Uterus (tissue), 3 donors: ENCODE measurements at regions not wholly inside any gene's neighbourhood (a gene's known extent, or its start where the extent isn't known, plus 50 kb on each side); places are given as distances from the start of the nearest gene placed in this dataset.

Experiments
- DNase-seq, 2 donors: peaks; one replicate each; pipeline ENCODE4 v3.0.0-alpha.2; 2019 to 2020
- H3K27ac ChIP-seq, 2 donors: fragments of 200-600 bp; sonication (generic); 1 replicate in 1 of 2; 2 replicates in 1 of 2; pipeline ENCODE4 v1.5.1; 2016 to 2018
- H3K27me3 ChIP-seq, 2 donors: fragments of 200-600 bp; sonication (generic); one replicate each; pipeline ENCODE4 v1.5.1; 2018 to 2019; ENCODE audit warnings: control low read depth in 1 of 2
- H3K36me3 ChIP-seq, 2 donors: fragments of 200-600 bp; sonication (generic); one replicate each; pipeline ENCODE4 v1.5.1; 2019; ENCODE audit warnings: control low read depth in 1 of 2
- H3K4me1 ChIP-seq, 2 donors: fragments of 200-600 bp; sonication (generic); one replicate each; pipeline ENCODE4 v1.5.1; 2018 to 2019; ENCODE audit warnings: control low read depth in 1 of 2
- H3K4me3 ChIP-seq, 2 donors: fragments of 200-600 bp; sonication (generic); 1 replicate in 1 of 2; 2 replicates in 1 of 2; pipeline ENCODE4 v1.5.1; 2018 to 2019; ENCODE audit warnings: mild to moderate bottlenecking in 1 of 2
- H3K9me3 ChIP-seq, 2 donors: fragments of 200-600 bp; sonication (generic); one replicate each; pipeline ENCODE4 v1.5.1; 2019; ENCODE audit warnings: control low read depth in 1 of 2
- POLR2A ChIP-seq, 2 donors: fragments of 450-650 bp; IDR thresholded peaks; one replicate each; pipeline ENCODE4 v1.6.1; 2016; ENCODE audit warnings: antibody characterized with exemption in 2 of 2, mild to moderate bottlenecking in 1 of 2, moderate library complexity in 1 of 2
- intact Hi-C: fragments of 100-400 bp; cut with DNase I; formaldehyde crosslinking; loops from one replicate; pipeline ENCODE4 v1.15.1; 2023; ENCODE audit warnings: low total_unique reads
- TF ChIP-seq, protein P1 (sequence below), 4 experiments: fragments of 200-600 bp in 2 of 4; fragments of 450-650 bp in 2 of 4; sonication (generic) in 2 of 4; IDR thresholded peaks; one replicate each; pipeline ENCODE4 v1.5.1; 2016 to 2019; ENCODE audit warnings: antibody characterized with exemption in 4 of 4, mild to moderate bottlenecking in 2 of 4, moderate library complexity in 1 of 4
- donor health status: DM: yes; HTN: yes; CAD: no.

DNA sequence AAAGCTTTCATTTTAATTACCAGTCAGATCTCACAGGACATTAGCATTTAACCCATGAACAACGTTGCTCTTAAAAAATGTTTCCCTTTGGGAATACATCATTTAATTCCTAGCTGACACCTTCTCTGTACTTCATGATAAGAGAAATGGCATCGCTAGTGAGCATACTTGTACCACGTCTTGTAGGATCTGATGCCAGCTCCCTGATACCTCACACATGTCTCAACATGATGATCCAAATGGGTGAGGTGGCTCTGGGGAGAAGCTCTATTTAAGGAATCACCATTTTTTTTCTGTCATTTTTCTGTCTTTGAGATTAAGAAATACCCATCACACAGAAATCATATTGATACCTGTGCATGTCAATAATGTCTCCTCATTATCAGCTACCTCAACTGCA is 772.1 kb upstream of the CA10 start:
- H3K4me1 ChIP-seq: no peaks in the 10 kb centered on the region
- H3K27ac ChIP-seq: no peak overlapping the region
- no peaks in the 10 kb centered on the region for H3K27me3 ChIP-seq
- no peaks in the 10 kb centered on the region for H3K36me3 ChIP-seq
- no peak for DNase-seq
- intact Hi-C loops: no loop called here
- no peak for TF ChIP-seq POLR2A (IDR thresholded peaks at IDR 0.05)
- TF ChIP-seq, protein P1, sequence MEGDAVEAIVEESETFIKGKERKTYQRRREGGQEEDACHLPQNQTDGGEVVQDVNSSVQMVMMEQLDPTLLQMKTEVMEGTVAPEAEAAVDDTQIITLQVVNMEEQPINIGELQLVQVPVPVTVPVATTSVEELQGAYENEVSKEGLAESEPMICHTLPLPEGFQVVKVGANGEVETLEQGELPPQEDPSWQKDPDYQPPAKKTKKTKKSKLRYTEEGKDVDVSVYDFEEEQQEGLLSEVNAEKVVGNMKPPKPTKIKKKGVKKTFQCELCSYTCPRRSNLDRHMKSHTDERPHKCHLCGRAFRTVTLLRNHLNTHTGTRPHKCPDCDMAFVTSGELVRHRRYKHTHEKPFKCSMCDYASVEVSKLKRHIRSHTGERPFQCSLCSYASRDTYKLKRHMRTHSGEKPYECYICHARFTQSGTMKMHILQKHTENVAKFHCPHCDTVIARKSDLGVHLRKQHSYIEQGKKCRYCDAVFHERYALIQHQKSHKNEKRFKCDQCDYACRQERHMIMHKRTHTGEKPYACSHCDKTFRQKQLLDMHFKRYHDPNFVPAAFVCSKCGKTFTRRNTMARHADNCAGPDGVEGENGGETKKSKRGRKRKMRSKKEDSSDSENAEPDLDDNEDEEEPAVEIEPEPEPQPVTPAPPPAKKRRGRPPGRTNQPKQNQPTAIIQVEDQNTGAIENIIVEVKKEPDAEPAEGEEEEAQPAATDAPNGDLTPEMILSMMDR (IDR thresholded peaks at IDR 0.05): no peak
- no peak overlapping the region for H3K4me3 ChIP-seq
- no peaks in the 10 kb centered on the region for H3K9me3 ChIP-seq

DNA sequence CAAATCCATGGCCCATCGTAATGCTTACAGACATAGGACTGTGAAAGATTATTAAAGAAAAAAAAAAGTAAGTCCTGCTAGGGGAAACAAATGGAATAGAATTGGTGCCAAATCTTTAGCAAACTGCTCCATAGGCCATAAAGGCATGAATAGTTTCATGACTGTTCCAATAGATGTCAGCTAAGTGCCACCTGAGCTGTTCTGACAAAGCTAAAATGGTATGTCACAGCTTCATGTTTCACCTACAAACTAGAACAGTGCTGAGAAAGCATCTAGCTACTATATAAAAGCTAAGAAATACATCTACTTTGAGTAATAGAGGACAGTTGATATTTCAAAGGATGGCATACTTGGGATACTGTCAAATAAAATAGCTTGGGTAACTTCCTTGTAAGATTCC is 771.6 kb upstream of the CA10 start:
- TF ChIP-seq, protein P1 (IDR thresholded peaks at IDR 0.05): no peak
- TF ChIP-seq POLR2A (IDR thresholded peaks at IDR 0.05): no peak
- Histone ChIP-seq H3K27ac (no peak overlapping the region), H3K4me1 (no peaks in the 10 kb centered on the region), H3K36me3 (no peaks in the 10 kb centered on the region), H3K27me3 (no peaks in the 10 kb centered on the region), H3K9me3 (no peaks in the 10 kb centered on the region), H3K4me3 (no peak overlapping the region)
- intact Hi-C loops: no loop called here
- DNase-seq: no peak

DNA sequence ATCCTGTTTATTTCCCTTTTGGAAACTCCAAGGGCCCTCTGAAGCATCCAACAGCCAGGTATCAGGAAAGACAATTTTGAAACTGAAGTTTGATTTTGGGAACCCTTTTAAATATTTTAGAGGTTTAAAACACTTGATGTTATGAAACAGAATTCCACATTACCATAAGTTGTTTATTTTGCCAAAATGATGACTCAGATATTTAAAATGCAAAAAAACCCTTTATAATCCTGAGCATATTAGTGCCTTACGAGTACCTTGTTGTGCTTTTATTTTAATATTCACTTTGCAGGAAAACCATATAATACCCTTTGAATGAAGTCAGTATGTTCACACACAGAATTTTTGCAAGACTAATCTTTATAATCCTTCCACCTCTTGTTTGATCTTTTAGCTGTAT is 765.1 kb upstream of the CA10 start:
- TF ChIP-seq POLR2A (IDR thresholded peaks at IDR 0.05): no peak
- TF ChIP-seq, protein P1 (IDR thresholded peaks at IDR 0.05): no peak
- intact Hi-C loops: no loop called here
- H3K4me1 ChIP-seq: no peaks in the 10 kb centered on the region
- no peaks in the 10 kb centered on the region for H3K9me3 ChIP-seq
- no peaks in the 10 kb centered on the region for H3K27me3 ChIP-seq
- DNase-seq: no peak
- no peak overlapping the region for H3K4me3 ChIP-seq
- H3K27ac ChIP-seq: no peak overlapping the region
- H3K36me3 ChIP-seq: no peaks in the 10 kb centered on the region

DNA sequence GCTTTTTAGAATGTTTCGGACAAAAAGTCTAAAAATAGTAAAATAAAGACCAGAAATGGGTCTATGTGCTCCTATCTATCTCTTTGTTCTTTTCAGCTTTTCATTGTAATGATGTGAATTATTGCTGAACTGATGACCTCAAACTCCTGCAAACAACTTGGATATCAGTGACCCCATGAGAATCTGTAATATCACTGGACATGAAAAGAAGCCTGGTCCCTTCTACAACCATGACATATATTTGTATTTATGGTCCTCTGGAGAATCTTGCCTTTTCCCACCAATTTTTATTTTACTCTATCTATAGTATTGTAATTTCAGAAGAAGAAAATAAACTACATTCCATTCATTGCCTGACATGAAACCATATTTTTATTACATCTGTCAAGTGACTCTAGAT is 740.7 kb upstream of the CA10 start:
- Histone ChIP-seq H3K9me3 (no peaks in the 10 kb centered on the region), H3K4me3 (no peak overlapping the region), H3K4me1 (no peaks in the 10 kb centered on the region), H3K27me3 (no peaks in the 10 kb centered on the region), H3K27ac (no peak overlapping the region), H3K36me3 (no peaks in the 10 kb centered on the region)
- TF ChIP-seq POLR2A (IDR thresholded peaks at IDR 0.05): no peak
- TF ChIP-seq, protein P1 (IDR thresholded peaks at IDR 0.05): no peak
- intact Hi-C loops: no loop called here
- no peak for DNase-seq

DNA sequence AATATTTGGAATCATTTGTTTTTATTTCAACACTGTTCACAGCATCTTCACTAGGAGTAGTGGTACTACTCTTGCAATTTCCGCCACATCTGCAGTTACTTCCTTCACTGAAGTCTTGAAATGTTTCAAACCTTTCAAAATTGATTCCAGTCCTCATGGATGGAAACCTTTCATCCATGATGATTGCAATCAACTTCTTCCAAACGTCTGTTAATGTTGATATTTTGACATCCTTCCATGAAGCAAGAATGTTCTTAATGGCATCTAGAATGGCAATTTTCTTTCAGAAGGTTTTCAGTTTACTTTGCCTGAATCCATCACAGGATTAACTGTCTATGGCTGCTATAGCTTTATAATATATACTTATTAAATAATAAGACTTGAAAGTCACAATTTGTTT is 736.8 kb upstream of the CA10 start:
- Histone ChIP-seq H3K9me3 (no peaks in the 10 kb centered on the region), H3K27ac (no peak overlapping the region), H3K36me3 (no peaks in the 10 kb centered on the region), H3K4me3 (no peak overlapping the region), H3K27me3 (no peaks in the 10 kb centered on the region), H3K4me1 (no peaks in the 10 kb centered on the region)
- no peak for TF ChIP-seq POLR2A (IDR thresholded peaks at IDR 0.05)
- TF ChIP-seq, protein P1 (IDR thresholded peaks at IDR 0.05): no peak
- DNase-seq: no peak
- intact Hi-C loops: no loop called here
